Tibial nerve (tissue), 4 donors: ENCODE measurements at regions not wholly inside any gene's neighbourhood (a gene's known extent, or its start where the extent isn't known, plus 50 kb on each side); places are given as distances from the start of the nearest gene placed in this dataset.

Source experiments
- CTCF ChIP-seq, 5 experiments: fragments of 200-600 bp in 3 of 5; fragments of 450-650 bp in 2 of 5; sonication (generic) in 3 of 5; IDR thresholded peaks; one replicate each; pipeline ENCODE4 v1.5.1; 2016 to 2019; ENCODE audit warnings: antibody characterized with exemption in 5 of 5, mild to moderate bottlenecking in 3 of 5, moderate library complexity in 2 of 5
- EP300 ChIP-seq, 2 donors: sonication (generic); formaldehyde crosslinking; IDR thresholded peaks; one replicate each; pipeline ENCODE4 v1.6.1; 2017; ENCODE audit warnings: antibody characterized with exemption in 2 of 2, mild to moderate bottlenecking in 1 of 2

- TF ChIP-seq CTCF (IDR thresholded peaks at IDR 0.05) (no peak), EP300 (IDR thresholded peaks at IDR 0.05) (no peak)
These were observed 79.1 kb upstream of the TNRC6C start for GRCh38 chr17:77879226-77879895.
